Natural killer cell treated with Interleukin-12 subunit alpha and Interleukin-12 subunit beta and Interleukin-15 and Interleukin-18, amount 100 ng/mL, for 72 hours (primary cell): ENCODE measurements at regions not wholly inside any gene's neighbourhood (a gene's known extent, or its start where the extent isn't known, plus 50 kb on each side); places are given as distances from the start of the nearest gene placed in this dataset.

Experiments
- ATAC-seq, 2 donors: fragments of 150-1000 bp; cut with Tn5 transposase in 1 of 2; sonication (Bioruptor Pico), chemical (Tn5 transposase) in 1 of 2; 2 replicates each; pipeline ENCODE4 v1.10.0; 2021
- DNase-seq: peaks from one replicate; pipeline ENCODE4 v3.0.0; 2022; ENCODE audit warnings: low spot score
- H3K27ac Mint-ChIP-seq, 2 donors: 1 replicate in 1 of 2; 2 replicates in 1 of 2; pipeline ENCODE4 v1.8.0; 2022; ENCODE audit warnings: mixed read lengths in 2 of 2, mild to moderate bottlenecking in 1 of 2, moderate library complexity in 1 of 2
- H3K27me3 Mint-ChIP-seq, 2 donors: 1 replicate in 1 of 2; 2 replicates in 1 of 2; pipeline ENCODE4 v1.8.0; 2022; ENCODE audit warnings: mixed read lengths in 2 of 2
- H3K36me3 Mint-ChIP-seq: one replicate; pipeline ENCODE4 v1.8.0; 2022; ENCODE audit warnings: mixed read lengths
- H3K4me1 Mint-ChIP-seq, 2 donors: 1 replicate in 1 of 2; 2 replicates in 1 of 2; pipeline ENCODE4 v1.8.0; 2022; ENCODE audit warnings: low read depth in 2 of 2, mixed read lengths in 2 of 2, mild to moderate bottlenecking in 1 of 2
- H3K4me3 Mint-ChIP-seq: one replicate; pipeline ENCODE4 v1.8.0; 2022; ENCODE audit warnings: mixed read lengths
- H3K9me3 Mint-ChIP-seq: 2 replicates; pipeline ENCODE4 v1.8.0; 2022; ENCODE audit warnings: mixed read lengths

GRCh38 chr4:24440765-24441164 is 143.6 kb downstream of the DHX15 start:
- Mint-ChIP-seq H3K4me3 (no peak overlapping the region), H3K4me1 (no peaks in the 10 kb centered on the region), H3K36me3 (no peaks in the 10 kb centered on the region), H3K27me3 (peaks cover 0 to 4% of the 10 kb centered on the region in 2 donors), H3K27ac (no peak overlapping the region), H3K9me3 (no peaks in the 10 kb centered on the region)
- DNase-seq (no peak), ATAC-seq (no peak)

DNA sequence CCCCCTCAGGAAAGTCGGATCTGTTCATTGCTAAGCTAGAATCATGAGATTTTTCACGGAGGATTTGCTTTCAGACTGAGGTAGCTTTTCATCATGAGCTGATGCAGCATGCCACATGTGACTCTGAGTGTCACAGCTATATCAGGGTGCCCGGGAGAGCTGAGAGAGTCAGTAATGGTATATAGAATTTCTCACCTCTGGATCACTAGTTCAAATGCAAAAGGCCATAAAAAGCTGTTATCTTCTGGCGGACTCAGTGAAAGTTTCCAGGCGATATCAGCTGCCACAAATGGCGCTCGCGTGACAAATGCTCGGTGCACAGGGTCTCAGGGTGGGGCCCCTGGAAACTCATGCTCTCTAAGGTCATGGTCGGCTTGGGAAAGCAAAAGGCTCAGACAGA is 150.1 kb downstream of the DHX15 start:
- Mint-ChIP-seq H3K27me3 (peaks cover 14 to 21% of the 10 kb centered on the region in 2 donors), H3K36me3 (no peaks in the 10 kb centered on the region), H3K4me1 (no peaks in the 10 kb centered on the region), H3K4me3 (no peak overlapping the region), H3K9me3 (no peaks in the 10 kb centered on the region), H3K27ac (no peak overlapping the region)
- ATAC-seq (no peak), DNase-seq (no peak)

- DNase-seq: no peak
- H3K4me1 Mint-ChIP-seq: no peaks in the 10 kb centered on the region
- no peak for ATAC-seq
- H3K27ac Mint-ChIP-seq: no peak overlapping the region
- no peaks in the 10 kb centered on the region for H3K9me3 Mint-ChIP-seq
- no peaks in the 10 kb centered on the region for H3K36me3 Mint-ChIP-seq
- H3K4me3 Mint-ChIP-seq: no peak overlapping the region
- peaks cover 15 to 25% of the 10 kb centered on the region in 2 donors for H3K27me3 Mint-ChIP-seq
Observed at GRCh38 chr4:24433515-24434214, 150.7 kb downstream of the DHX15 start.

GRCh38 chr4:24428850-24429249 is 155.5 kb downstream of the DHX15 start:
- Mint-ChIP-seq H3K4me3 (no peak overlapping the region), H3K27ac (no peak overlapping the region), H3K9me3 (no peaks in the 10 kb centered on the region), H3K36me3 (no peaks in the 10 kb centered on the region), H3K27me3 (peaks cover 14 to 18% of the 10 kb centered on the region in 2 donors), H3K4me1 (no peaks in the 10 kb centered on the region)
- no peak for ATAC-seq
- no peak for DNase-seq

GRCh38 chr4:24426557-24426956 is 157.8 kb downstream of the DHX15 start:
- Mint-ChIP-seq H3K9me3 (no peaks in the 10 kb centered on the region), H3K4me3 (no peak overlapping the region), H3K27me3 (peaks cover 8 to 10% of the 10 kb centered on the region in 2 donors), H3K4me1 (no peaks in the 10 kb centered on the region), H3K27ac (no peak overlapping the region), H3K36me3 (no peaks in the 10 kb centered on the region)
- DNase-seq (no peak), ATAC-seq (no peak)

GRCh38 chr4:24425863-24426262 is 158.5 kb downstream of the DHX15 start:
- no peak overlapping the region for H3K4me3 Mint-ChIP-seq
- H3K27me3 Mint-ChIP-seq: peaks cover 7% of the 10 kb centered on the region in 2 donors
- no peaks in the 10 kb centered on the region for H3K4me1 Mint-ChIP-seq
- DNase-seq (no peak), ATAC-seq (no peak)
- H3K9me3 Mint-ChIP-seq: no peaks in the 10 kb centered on the region
- H3K27ac Mint-ChIP-seq: no peak overlapping the region
- H3K36me3 Mint-ChIP-seq: no peaks in the 10 kb centered on the region

DNA sequence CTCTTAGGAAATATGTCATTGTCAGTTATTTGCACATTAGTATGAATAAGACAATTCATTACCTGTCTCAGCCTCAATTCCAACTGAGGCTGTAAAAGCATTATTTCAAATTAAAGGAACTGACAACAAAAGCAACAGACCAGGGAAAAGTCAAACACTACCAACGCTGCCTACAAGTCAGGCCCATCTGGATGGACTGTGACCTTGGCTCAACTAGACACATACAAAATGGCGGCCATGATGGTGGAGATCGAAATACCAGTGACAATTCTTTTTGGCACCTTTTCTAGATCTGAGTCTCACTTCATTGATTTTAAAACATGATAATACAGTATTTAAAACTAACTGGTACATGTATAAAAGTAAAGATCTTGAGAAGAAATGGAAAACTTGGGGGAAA is 160.7 kb downstream of the DHX15 start:
- no peak overlapping the region for H3K4me3 Mint-ChIP-seq
- peaks cover 6 to 9% of the 10 kb centered on the region in 2 donors for H3K27me3 Mint-ChIP-seq
- DNase-seq (no peak), ATAC-seq (no peak)
- H3K9me3 Mint-ChIP-seq: no peaks in the 10 kb centered on the region
- peaks cover 4 to 5% of the 10 kb centered on the region in 2 donors for H3K4me1 Mint-ChIP-seq
- H3K27ac Mint-ChIP-seq: no peak overlapping the region
- H3K36me3 Mint-ChIP-seq: no peaks in the 10 kb centered on the region

GRCh38 chr4:24422644-24423043 is 161.7 kb downstream of the DHX15 start:
- no peak for ATAC-seq
- peaks cover 6% of the 10 kb centered on the region in 2 donors for H3K27me3 Mint-ChIP-seq
- no peak overlapping the region for H3K4me3 Mint-ChIP-seq
- H3K36me3 Mint-ChIP-seq: no peaks in the 10 kb centered on the region
- H3K27ac Mint-ChIP-seq: no peak overlapping the region
- H3K4me1 Mint-ChIP-seq: peaks cover 4 to 5% of the 10 kb centered on the region in 2 donors
- DNase-seq: no peak
- no peaks in the 10 kb centered on the region for H3K9me3 Mint-ChIP-seq

DNA sequence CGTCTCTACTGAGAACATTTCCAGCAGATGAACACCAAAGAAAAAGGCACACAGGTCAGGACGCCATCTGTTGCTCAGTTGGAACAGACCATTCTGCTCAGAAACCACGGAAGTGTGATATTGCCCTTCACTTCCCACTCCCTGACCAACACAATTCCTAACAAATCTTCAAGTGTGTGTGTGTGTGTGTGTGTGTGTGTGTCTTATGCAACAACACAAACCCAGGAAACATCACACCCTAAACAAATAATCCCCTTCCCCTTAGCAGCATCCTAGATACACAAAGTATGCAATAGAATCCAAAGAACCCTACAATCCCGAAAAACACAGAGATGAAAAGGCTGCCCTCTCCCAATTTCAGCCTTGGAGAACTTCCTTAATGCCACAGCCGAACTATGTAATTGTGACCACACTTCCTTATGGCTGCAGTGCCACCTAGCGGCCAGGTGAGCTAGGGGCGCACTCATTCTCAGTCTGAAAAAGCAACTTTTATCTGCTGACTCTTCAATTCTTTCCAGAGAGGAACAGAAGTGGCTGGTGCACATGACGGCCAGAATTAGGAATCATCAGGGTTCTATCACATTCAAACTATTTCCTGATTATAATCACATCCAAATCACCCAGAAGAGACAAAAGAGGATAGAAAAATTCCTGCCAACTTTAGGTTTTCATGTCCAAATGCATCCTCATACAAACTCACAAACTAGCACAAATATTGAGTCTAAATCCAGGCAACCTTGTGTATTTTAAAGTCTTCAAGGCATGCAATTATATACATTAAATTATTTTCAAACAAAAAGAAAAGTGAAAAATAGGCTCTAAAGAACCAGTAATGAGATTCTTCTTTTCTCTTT is 164.9 kb downstream of the DHX15 start:
- H3K36me3 Mint-ChIP-seq: no peaks in the 10 kb centered on the region
- no peak overlapping the region for H3K27ac Mint-ChIP-seq
- H3K9me3 Mint-ChIP-seq: no peaks in the 10 kb centered on the region
- DNase-seq: no peak
- no peak overlapping the region for H3K4me3 Mint-ChIP-seq
- peaks cover 4 to 5% of the 10 kb centered on the region in 2 donors for H3K4me1 Mint-ChIP-seq
- peaks cover 10 to 19% of the 10 kb centered on the region in 2 donors for H3K27me3 Mint-ChIP-seq
- ATAC-seq: no peak

GRCh38 chr4:24417206-24417605 is 167.1 kb downstream of the DHX15 start:
- Mint-ChIP-seq H3K4me1 (peaks cover 4 to 5% of the 10 kb centered on the region in 2 donors), H3K9me3 (no peaks in the 10 kb centered on the region)
- ATAC-seq: no peak

DNA sequence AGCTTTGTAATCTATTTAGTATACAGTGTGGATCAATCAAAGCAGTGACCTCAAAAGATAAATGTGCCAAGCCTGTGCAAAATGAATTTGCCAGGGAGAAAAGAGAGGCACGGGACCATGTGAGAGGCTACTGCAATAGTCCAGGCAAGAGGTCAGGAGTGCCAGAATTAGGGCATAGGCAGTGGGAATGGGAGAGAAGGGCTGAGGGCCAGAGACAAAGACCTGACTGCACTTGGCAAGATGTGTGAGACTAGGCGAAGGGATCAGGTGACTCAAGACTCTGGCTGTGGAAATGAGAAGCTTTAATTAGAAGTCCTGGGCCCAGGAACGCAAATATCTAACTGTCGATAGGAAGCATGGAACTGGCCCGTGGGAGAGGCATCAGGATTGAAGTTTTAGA is 168.1 kb downstream of the DHX15 start:
- ATAC-seq (no peak), DNase-seq (no peak)
- Mint-ChIP-seq H3K27me3 (peaks cover 13 to 28% of the 10 kb centered on the region in 2 donors), H3K4me1 (peaks cover 4 to 5% of the 10 kb centered on the region in 2 donors), H3K9me3 (no peaks in the 10 kb centered on the region), H3K27ac (no peak overlapping the region), H3K36me3 (no peaks in the 10 kb centered on the region), H3K4me3 (no peak overlapping the region)

More at GRCh38 chr4:24417206-24417605, 167.1 kb downstream of the DHX15 start:
- H3K36me3 Mint-ChIP-seq: no peaks in the 10 kb centered on the region
- H3K27me3 Mint-ChIP-seq: peaks cover 10 to 28% of the 10 kb centered on the region in 2 donors
- H3K27ac Mint-ChIP-seq: no peak overlapping the region
- no peak overlapping the region for H3K4me3 Mint-ChIP-seq
- DNase-seq: no peak

DNA sequence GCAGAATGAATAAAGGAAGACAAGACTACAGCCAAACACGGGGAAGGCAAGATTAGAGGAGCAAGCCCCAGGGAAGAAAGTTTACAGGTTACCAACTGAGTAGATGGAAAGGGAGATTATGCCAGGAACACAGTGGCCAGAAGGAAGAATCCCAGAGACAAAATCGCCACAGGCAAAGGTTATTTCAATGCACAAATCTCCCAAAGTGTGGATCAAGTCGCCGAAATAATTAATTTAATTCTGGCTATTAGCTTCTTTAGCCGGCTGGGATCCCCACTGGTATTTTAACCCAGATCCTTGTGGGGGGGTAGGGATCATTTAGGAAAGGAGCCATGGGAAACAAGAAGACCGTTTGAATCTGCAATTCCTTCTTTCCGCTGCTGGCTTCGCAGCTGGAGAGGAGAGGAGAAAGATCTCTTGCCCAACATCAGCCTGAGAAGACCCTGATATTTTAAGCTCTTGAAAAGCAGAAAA is 171.0 kb downstream of the DHX15 start:
- H3K4me3 Mint-ChIP-seq: no peak overlapping the region
- no peaks in the 10 kb centered on the region for H3K36me3 Mint-ChIP-seq
- peaks cover 6 to 22% of the 10 kb centered on the region in 2 donors for H3K27me3 Mint-ChIP-seq
- no peaks in the 10 kb centered on the region for H3K4me1 Mint-ChIP-seq
- no peak overlapping the region for H3K27ac Mint-ChIP-seq
- DNase-seq (no peak), ATAC-seq (no peak)
- H3K9me3 Mint-ChIP-seq: no peaks in the 10 kb centered on the region

GRCh38 chr4:24411806-24412205 is 172.5 kb downstream of the DHX15 start:
- Mint-ChIP-seq H3K4me1 (no peaks in the 10 kb centered on the region), H3K36me3 (no peaks in the 10 kb centered on the region), H3K4me3 (no peak overlapping the region), H3K27me3 (peaks cover 6 to 18% of the 10 kb centered on the region in 2 donors), H3K27ac (no peak overlapping the region), H3K9me3 (no peaks in the 10 kb centered on the region)
- no peak for DNase-seq
- no peak for ATAC-seq

DNA sequence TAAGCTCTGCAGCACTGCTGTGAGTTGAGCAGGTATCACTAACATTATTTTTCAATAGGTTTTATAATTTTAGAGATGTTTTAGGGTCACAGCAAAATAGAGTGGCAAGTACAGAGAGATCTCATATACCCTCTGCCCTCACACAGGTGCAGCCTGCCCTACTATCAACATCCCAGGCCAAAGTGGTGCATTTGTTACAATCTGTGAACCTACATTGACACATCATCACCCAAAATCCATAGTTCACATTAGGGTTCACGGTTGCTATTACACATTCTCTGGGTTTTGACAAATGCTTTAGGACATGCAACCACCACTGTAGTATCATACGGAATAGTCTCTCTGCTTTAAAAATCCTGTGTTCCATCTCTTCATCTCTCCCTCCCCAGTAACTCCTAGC is 173.1 kb downstream of the DHX15 start:
- no peak overlapping the region for H3K4me3 Mint-ChIP-seq
- peaks cover 6 to 12% of the 10 kb centered on the region in 2 donors for H3K27me3 Mint-ChIP-seq
- H3K27ac Mint-ChIP-seq: no peak overlapping the region
- ATAC-seq (peak in 1 of 2 donors; percentile 15), DNase-seq (no peak)
- no peaks in the 10 kb centered on the region for H3K4me1 Mint-ChIP-seq
- no peaks in the 10 kb centered on the region for H3K9me3 Mint-ChIP-seq
- H3K36me3 Mint-ChIP-seq: no peaks in the 10 kb centered on the region
